ENCODE measurements at regions not wholly inside any gene's neighbourhood (a gene's known extent, or its start where the extent isn't known, plus 50 kb on each side); places are given as distances from the start of the nearest gene placed in this dataset.

GRCh38 chr15:69754313-69754712 lies 301.7 kb downstream of the RPLP1 start:
- H3K79me2 ChIP-seq (ENCODE audit: insufficient read depth, low read depth, low read length), result no peaks in the 10 kb centered on the region
- CTCF ChIA-PET (ENCODE audit: unreplicated experiment), result no interaction called here
- no peak overlapping the region for H3K4me2 ChIP-seq (ENCODE audit: low read length)
- no peak for DNase-seq (ENCODE audit: low spot score)
- H3K27ac ChIP-seq (ENCODE audit: low read depth, low read length, poor library complexity, severe bottlenecking), result no peak overlapping the region
- H2AFZ ChIP-seq (ENCODE audit: low read length), result no peak overlapping the region
- H4K20me1 ChIP-seq (ENCODE audit: insufficient read depth, low read length), result no peaks in the 10 kb centered on the region
- TF ChIP-seq, protein P1, sequence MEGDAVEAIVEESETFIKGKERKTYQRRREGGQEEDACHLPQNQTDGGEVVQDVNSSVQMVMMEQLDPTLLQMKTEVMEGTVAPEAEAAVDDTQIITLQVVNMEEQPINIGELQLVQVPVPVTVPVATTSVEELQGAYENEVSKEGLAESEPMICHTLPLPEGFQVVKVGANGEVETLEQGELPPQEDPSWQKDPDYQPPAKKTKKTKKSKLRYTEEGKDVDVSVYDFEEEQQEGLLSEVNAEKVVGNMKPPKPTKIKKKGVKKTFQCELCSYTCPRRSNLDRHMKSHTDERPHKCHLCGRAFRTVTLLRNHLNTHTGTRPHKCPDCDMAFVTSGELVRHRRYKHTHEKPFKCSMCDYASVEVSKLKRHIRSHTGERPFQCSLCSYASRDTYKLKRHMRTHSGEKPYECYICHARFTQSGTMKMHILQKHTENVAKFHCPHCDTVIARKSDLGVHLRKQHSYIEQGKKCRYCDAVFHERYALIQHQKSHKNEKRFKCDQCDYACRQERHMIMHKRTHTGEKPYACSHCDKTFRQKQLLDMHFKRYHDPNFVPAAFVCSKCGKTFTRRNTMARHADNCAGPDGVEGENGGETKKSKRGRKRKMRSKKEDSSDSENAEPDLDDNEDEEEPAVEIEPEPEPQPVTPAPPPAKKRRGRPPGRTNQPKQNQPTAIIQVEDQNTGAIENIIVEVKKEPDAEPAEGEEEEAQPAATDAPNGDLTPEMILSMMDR (conservative IDR thresholded peaks at IDR 0.05; ENCODE audit: low read length), result no peak
- no peak for TF ChIP-seq EZH2phosphoT487 (IDR thresholded peaks at IDR 0.05; ENCODE audit: borderline replicate concordance, low read depth, low read length)
- H3K4me1 ChIP-seq (ENCODE audit: insufficient read depth, low read length, poor library complexity, severe bottlenecking), result peaks cover 44% of the 10 kb centered on the region
- H3K9me3 ChIP-seq (ENCODE audit: low read length), result peaks cover 30% of the 10 kb centered on the region
- no peak overlapping the region for H3K4me3 ChIP-seq (ENCODE audit: low read depth, low read length, poor library complexity, severe bottlenecking)
- intact Hi-C loops (cut with micrococcal nuclease; ENCODE audit: unreplicated experiment), result loop anchor here (2.0 kb wide), 1 partner anchor 226 kb away; no protein-coding TSS in a partner anchor
- H3K9me2 ChIP-seq (ENCODE audit: insufficient read depth, low read length), result no peaks in the 10 kb centered on the region
- POLR2A ChIA-PET, result no interaction called here
- no peaks in the 10 kb centered on the region; the same call in 1 of the 2 replicates for H3K36me3 ChIP-seq (ENCODE audit: insufficient read depth, low read length)
- BruUV-seq (replicated peaks), result no TSS peak

DNA sequence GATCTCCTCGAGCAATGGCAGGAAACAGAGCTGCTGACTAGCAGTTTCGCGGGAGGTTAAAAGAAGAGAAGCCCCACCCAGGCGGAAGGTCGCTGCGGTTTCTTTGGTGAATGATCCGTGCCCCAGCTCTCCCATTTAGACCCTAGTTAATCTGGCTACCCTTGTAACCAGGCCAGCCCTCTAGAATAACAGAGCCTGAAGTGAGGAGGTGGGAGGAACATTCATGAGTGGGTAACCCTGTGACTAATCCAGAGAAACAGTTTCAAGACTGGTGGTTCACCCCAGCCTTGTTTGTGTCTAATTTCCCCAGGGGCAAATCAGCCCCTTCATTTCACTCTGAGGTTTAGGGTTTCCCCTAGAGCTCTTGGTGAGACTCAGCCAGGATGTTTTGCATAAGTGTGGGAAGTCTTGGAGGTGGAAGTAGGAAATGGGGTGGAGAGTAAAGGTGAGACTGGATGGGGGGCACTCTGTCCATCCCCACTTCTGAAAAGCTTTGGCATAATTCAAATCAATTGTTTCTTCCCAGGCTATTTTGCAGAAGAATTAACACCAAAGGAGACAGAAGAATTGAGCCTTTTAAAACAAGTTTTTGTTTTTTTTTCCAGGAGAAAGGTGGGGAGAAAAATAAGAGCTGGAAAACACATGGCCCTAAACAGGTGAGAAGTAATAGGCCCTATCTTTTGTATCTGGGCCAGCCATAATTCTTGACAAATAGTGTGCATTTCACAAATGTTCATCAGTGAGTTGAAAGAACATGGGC lies 303.1 kb downstream of the RPLP1 start:
- ChIA-PET CTCF (ENCODE audit: unreplicated experiment) (no interaction called here), POLR2A (interaction anchor here (0.6 to 1.1 kb wide), 3 partner anchors 41 to 347 kb away, joined by 3 to 4 read pairs (median 3); no protein-coding TSS in a partner anchor)
- Histone ChIP-seq H3K4me2 (ENCODE audit: low read length) (peak overlapping the region; percentile 70), H3K79me2 (ENCODE audit: insufficient read depth, low read depth, low read length) (no peaks in the 10 kb centered on the region), H3K9me2 (ENCODE audit: insufficient read depth, low read length) (no peaks in the 10 kb centered on the region), H3K4me1 (ENCODE audit: insufficient read depth, low read length, poor library complexity, severe bottlenecking) (peaks cover 54% of the 10 kb centered on the region), H3K9me3 (ENCODE audit: low read length) (peaks cover 23% of the 10 kb centered on the region), H3K27ac (ENCODE audit: low read depth, low read length, poor library complexity, severe bottlenecking) (peak overlapping the region; percentile 40), H2AFZ (ENCODE audit: low read length) (peak overlapping the region; percentile 64; the same call in 1 of the 2 replicates), H3K36me3 (ENCODE audit: insufficient read depth, low read length) (no peaks in the 10 kb centered on the region; the same call in 1 of the 2 replicates), H3K4me3 (ENCODE audit: low read depth, low read length, poor library complexity, severe bottlenecking) (peak overlapping the region; percentile 14), H4K20me1 (ENCODE audit: insufficient read depth, low read length) (no peaks in the 10 kb centered on the region)
- intact Hi-C loops (cut with micrococcal nuclease; ENCODE audit: unreplicated experiment), result loop anchor here (1.0 to 5.0 kb wide), 3 partner anchors 127 to 342 kb away; partner anchors contain the start of gene TLE3
- TF ChIP-seq, protein P1 (conservative IDR thresholded peaks at IDR 0.05; ENCODE audit: low read length), result no peak
- no peak for TF ChIP-seq EZH2phosphoT487 (IDR thresholded peaks at IDR 0.05; ENCODE audit: borderline replicate concordance, low read depth, low read length)
- no TSS peak for BruUV-seq (replicated peaks)
- peak; percentile 62 for DNase-seq (ENCODE audit: low spot score)

DNA sequence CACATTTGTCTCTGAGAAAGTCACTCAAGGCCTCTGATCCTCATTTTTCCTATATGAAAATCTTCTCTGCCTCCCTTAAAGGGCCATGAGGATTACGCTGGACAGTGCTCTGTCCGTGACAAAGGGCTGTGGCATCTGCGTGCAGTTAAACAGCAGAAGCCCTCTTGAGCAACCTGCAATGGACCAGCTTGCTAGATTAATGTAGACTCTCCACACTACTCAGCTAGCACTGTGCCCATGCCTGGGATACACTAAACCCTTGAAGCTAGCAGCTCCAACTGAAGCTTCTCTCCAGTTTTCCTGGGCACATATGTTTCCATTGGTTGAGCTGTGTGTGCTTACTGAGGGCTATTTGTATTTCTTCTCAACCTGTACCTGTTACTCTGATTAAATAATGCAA lies 303.8 kb downstream of the RPLP1 start:
- H2AFZ ChIP-seq (ENCODE audit: low read length), result no peak overlapping the region
- no peaks in the 10 kb centered on the region for H4K20me1 ChIP-seq (ENCODE audit: insufficient read depth, low read length)
- peaks cover 59% of the 10 kb centered on the region for H3K4me1 ChIP-seq (ENCODE audit: insufficient read depth, low read length, poor library complexity, severe bottlenecking)
- no peak overlapping the region for H3K4me3 ChIP-seq (ENCODE audit: low read depth, low read length, poor library complexity, severe bottlenecking)
- H3K79me2 ChIP-seq (ENCODE audit: insufficient read depth, low read depth, low read length), result no peaks in the 10 kb centered on the region
- TF ChIP-seq EZH2phosphoT487 (IDR thresholded peaks at IDR 0.05; ENCODE audit: borderline replicate concordance, low read depth, low read length), result no peak
- TF ChIP-seq, protein P1 (conservative IDR thresholded peaks at IDR 0.05; ENCODE audit: low read length), result no peak
- DNase-seq (ENCODE audit: low spot score), result no peak
- ChIA-PET POLR2A (interaction anchor here (0.6 kb wide), 1 partner anchor 258 kb away, joined by 3 read pairs; no protein-coding TSS in a partner anchor), CTCF (ENCODE audit: unreplicated experiment) (no interaction called here)
- no peaks in the 10 kb centered on the region; the same call in 1 of the 2 replicates for H3K36me3 ChIP-seq (ENCODE audit: insufficient read depth, low read length)
- H3K9me2 ChIP-seq (ENCODE audit: insufficient read depth, low read length), result no peaks in the 10 kb centered on the region
- H3K9me3 ChIP-seq (ENCODE audit: low read length), result peaks cover 23% of the 10 kb centered on the region
- H3K27ac ChIP-seq (ENCODE audit: low read depth, low read length, poor library complexity, severe bottlenecking), result no peak overlapping the region
- BruUV-seq (replicated peaks), result no TSS peak
- intact Hi-C loops (cut with micrococcal nuclease; ENCODE audit: unreplicated experiment), result loop anchor here (5.0 kb wide), 1 partner anchor 126 kb away; no protein-coding TSS in a partner anchor
- peak overlapping the region; percentile 70; the same call in 1 of the 2 replicates for H3K4me2 ChIP-seq (ENCODE audit: low read length)
